HG03460 (cell line): ENCODE measurements at regions not wholly inside any gene's neighbourhood (a gene's known extent, or its start where the extent isn't known, plus 50 kb on each side); places are given as distances from the start of the nearest gene placed in this dataset.

Experiments used
- ATAC-seq: cut with Tn5 transposase; IDR thresholded peaks from one replicate; pipeline ENCODE4 v1.9.1; 2021; ENCODE audit not compliant: unreplicated experiment

DNA sequence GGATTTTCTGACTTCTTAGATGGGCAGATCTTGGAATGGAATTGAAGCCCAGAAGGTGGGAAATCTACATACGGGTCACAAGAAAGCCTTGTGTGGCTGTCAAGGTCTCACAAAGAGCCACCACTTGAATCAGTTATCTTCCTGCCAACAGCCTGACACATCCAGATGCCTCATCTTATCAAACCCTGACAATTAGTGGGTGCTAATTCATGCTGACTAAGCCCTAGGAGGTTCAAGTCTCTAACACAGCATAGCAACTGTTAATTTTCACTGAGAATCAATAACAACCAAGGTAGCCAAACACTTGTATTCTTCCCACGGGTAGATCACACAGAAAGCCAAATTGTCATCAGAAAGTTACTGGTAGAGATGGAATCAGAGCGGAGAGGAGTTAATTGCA, 222.2 kb downstream of the TMEM167A start:
- ATAC-seq = no peak

DNA sequence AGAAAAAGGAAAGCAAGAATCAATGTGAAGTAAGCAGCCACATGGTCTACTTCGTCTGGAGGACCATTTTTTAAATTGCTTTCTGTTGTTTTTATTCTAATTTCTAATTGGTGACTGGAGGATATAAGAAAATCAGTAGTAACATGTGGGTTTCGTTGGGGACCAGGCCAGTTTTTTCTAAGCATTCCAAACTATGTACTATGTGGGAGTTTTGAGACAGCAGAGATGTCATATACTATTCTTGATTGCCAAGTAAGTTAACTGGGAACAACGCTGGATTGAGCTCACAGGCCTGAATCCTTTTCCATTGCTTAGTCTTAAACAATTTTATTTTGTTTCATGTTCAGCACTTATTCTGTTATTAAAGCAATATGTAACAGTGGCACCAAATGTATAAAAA, 225.7 kb downstream of the TMEM167A start:
- no peak for ATAC-seq

DNA sequence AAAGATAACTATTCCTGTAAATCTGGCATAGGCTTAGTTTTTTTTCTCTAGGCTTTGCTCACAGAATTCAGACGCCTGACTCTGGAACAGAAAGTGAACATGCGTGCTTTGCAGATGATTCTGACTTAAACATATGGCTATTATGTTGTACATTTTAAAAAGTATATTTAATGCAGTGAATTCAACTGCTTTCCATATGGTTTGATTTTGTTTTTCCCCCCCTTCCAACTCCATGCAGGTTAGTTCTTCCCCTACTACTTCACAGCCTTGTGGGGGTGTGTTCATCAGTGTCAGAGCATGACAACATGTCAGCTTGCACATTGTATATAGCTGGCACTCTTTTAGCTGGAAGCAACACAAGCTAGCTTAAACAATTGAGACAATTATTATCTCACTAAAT, 226.8 kb downstream of the TMEM167A start:
- ATAC-seq = no peak

DNA sequence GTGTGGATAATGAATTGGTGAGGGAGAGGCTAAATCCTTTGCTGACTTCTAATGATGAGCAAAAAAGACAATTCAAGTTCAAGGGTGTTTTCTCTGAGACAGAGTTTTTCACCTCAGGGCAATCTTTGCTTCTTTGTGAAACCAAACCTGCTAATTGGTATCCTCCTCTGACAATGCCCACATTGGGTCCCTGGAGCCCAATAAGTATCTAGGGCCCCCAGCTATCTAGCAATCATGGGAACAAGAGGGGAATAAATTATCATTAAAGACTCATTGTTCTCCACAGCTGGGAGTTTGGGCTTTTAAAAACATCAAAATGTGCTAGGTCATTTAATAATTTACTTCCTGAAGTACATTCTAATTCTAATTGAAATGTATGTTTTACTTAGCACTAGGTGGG, 227.3 kb downstream of the TMEM167A start:
- no peak for ATAC-seq

DNA sequence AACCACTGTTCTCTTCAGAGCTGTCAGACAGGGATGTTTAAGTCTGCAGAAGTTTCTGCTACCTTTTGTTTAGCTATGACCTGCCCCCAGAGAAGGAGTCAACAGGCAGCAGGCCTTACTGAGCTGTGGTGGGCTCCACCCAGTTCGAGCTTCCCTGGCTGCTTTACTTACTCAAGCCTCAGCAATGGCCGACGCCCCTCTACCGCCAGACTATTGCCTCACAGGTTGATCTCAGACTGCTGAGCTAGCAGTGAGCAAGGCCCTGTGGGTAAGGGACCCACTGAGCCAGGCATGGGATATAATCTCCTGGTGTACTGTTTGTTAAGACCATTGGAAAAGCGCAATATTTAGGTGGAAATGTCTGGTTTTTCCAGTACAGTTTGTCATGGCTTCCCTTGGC, 229.6 kb downstream of the TMEM167A start:
- no peak for ATAC-seq

DNA sequence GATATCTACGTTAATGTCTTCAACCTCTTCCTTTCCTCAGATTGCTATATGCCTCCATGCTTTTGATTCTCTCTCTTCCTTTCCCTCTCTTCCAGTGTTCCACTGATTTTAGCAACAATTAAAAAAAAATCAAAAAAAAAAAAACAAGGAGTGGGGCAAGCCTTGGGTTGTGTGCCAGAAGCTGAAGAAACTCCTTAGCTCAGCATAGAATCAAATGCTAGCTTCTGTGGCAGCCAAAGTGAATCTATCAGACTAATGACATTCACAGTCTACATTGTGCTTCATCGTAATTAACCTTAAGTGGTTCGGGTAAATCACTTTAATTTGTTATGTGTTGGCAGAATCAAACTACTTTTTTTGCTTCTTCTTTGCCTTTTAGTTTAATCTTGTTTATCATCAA, 237.3 kb downstream of the TMEM167A start:
- no peak for ATAC-seq

DNA sequence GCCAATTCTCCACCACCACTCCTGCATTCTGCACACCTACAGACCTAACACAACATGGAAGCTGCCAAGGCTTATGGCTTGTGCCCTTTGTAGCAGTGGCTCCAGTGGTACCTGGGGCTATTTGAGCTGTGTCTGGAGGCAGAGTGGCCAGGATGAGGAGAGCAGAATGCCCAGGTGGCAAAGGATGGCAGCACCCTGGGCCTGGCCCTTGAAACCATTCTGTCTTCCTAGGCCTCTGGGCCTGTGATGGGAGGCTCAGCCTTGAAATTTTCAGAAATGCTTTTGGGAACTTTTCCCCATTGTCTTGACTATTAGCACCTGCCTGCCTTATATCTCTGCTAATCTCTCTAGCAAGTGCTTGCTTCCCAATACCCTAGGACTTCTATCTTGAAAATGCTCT, 241.7 kb downstream of the TMEM167A start:
- no peak for ATAC-seq

DNA sequence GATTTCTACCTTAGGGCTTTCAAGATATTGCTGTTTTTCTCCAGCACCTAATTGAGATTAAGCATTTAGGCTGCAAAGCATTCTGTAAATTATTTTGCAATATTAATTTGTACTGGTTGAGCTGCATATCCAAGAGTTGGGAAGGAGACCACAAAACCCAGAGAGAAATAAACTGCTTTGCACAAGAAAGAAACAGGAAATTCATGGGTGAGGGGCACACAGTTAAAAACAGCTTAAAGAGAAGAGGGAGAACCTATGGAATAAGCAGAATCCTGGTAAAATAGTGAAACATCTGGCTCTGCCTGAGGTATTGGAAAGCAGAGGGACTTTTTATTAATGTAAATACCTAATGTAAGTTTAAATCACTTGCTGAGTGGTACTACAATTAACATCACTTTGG, 243.0 kb downstream of the TMEM167A start:
- no peak for ATAC-seq

DNA sequence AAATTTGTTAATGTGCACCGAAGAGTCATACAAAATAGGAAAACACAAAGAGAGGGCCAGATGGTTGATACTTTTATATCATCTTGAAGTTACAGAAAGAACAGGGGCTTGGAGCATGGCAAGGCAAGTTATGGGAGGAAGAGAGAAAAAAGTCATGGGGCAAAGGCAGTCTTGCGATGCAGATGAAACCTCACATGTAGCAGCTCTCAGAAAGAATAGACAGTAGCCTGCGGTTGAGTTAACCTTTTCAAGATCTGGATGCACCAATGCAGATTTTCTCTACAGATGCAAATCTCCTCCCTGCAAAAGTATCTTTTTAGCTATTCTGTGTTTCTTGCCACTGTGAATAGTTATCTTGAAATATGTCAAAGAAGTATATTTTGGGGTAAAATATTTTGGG, 243.9 kb downstream of the TMEM167A start:
- ATAC-seq = no peak

DNA sequence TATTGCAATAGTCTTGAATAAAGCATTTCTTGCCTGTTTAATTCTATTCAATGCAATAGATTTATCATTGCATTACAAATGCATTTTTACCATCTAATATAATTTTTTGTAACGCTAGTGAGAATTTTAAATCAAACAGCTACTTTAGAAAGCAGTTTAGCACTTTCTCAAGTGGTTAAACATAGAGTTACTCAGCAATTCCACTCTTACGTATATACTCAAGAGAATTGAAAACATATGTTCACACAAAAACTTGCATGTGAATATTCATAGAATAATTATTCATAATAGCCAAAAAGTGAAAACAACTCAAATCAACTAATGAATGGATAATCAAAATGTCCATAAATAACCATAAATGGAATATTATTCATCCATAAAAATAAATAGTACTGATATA, 244.7 kb downstream of the TMEM167A start:
- ATAC-seq = no peak

DNA sequence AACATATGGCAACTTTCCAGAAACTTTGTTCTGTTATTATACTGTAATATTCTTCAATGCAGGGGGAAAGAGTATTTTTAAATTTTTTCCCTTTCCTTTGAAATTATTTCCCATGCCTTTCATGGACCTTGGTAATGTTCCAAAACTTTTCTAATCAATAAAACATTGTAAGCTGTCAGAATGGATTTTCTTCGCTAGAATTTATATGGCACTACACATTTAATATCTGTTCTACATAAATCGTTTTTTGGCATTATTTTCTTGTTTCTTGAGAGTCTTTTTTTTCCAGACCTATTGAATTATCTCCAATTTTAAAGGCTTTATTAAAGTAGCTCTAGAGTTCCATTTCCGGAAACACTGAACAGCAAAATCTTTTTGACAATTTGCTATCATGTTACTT, 249.0 kb downstream of the TMEM167A start:
- ATAC-seq = no peak

DNA sequence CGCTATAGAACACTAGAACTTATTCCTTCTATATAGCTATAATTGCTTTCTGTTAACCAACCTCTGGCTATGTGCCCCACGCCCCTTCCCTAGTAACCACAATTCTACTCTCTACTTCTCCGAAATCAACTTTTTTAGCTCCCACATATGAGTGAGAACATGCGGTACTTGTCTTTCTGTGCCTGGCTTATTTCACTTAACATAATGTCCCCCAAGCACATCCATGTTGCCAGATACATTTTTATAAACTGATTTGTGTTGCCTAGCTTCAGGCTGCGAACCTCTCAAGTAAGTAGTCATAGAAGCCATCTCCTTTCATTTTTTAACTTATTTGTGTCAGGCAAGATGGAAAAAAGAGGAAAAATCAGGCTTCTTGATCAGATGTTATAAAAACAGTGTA, 249.5 kb downstream of the TMEM167A start:
- ATAC-seq = no peak

DNA sequence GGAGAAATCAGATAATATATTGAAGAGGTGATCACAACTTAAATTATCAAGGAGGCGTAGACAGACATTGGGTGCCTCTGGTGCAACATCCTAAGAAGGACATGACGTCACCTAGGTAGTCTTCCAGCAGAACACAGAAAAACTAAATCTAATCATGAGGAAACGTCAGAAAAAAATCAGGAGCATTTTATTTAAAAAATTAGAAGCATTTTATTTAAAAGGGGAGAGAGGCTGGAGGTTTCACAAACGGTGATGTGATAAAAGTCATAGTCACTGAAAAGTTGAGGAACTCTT, 254.6 kb downstream of the TMEM167A start:
- no peak for ATAC-seq

DNA sequence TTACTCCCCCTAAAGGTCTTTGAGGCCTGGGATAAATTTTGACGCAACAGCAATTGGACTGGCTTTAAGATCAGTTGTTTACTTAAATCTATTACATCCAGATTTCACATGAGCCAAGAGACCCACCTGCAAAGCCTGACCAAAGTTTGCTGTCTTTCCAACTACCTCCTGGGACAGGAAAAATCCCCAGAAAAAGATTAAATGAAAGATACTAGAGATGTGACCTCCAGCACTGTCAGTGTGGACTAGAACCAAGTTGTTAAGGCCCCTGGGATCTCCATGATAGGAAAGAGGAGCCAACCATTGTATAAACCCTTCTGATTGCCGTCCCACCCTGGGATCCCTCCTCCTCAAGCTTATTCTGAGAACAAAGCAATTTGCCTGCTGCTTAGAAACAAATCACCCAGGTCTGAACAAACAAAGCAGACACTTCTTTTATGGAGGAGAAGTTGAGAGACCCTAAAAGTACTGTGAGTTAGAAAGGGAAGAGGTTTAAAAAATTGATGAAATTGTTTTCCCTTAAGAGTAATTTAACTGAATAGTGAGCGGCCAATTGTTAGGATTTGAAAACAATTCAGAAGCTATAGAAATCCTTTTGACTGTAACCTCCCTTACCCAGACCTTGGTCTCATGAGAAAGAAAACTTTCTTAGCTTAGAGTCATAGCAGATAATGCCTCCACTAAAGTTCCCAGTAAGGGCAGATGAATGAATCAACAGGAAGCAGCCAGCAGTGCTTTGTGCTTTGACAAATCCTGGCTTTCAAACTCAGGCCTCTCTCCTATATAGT, 255.2 kb downstream of the TMEM167A start:
- ATAC-seq = no peak

DNA sequence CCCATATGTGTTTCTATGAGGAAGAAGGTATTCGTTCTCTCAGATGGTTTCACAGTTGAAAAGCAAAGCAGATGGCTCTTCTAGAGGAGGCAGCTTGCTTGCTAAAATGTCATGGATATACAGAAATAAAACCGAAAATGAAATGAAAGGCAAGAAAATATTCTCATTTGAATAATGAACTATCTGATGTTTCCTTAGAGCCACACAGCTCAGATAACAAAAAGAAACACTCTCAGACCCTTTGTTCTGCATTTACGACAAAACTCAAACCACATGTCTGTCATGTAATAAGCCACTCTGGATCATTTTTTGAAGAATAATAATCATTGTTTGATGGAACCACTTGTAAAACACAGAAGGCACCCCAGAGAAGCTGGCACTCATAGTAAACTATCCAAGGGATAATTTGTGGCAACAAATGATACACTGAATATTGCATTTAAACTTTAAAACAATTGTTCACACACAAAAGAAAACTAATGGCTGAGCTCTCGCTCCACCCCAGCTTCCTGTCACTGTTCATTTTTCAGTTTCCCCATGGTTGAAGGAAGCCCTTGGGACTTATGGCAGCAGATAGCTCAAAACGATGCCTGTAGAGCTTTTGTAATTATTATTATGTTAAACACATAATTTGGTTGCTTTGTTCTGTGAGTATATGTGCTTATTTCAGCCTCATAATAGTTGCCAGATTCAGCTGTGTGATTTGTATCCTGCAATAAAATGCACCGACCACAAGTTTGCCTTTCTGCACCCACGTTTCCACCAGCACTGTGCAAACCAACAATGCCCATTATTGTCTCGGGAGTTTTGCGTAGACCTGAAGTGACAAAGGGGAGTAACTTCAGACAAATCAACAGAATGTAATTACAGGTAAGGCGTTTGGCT, 256.0 kb downstream of the TMEM167A start:
- peak; percentile 78 for ATAC-seq

DNA sequence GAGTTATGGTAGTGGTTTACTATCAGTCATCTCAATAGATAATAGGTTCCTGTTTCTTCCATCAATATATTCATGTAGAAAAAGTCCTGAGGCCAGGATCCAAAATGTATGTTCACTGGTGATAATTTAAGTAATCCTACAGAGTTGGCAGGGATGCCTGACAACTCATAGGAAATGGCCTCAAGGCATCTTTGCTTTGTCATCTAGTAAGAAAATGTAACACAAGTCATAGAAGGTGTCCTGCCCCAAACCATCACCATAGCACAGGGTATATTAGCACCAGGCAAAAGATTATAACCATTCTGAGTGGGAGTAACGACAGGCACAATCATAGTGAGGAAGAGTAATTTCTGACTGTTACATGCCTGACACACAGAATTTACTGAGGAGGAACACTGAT, 257.0 kb downstream of the TMEM167A start:
- no peak for ATAC-seq

DNA sequence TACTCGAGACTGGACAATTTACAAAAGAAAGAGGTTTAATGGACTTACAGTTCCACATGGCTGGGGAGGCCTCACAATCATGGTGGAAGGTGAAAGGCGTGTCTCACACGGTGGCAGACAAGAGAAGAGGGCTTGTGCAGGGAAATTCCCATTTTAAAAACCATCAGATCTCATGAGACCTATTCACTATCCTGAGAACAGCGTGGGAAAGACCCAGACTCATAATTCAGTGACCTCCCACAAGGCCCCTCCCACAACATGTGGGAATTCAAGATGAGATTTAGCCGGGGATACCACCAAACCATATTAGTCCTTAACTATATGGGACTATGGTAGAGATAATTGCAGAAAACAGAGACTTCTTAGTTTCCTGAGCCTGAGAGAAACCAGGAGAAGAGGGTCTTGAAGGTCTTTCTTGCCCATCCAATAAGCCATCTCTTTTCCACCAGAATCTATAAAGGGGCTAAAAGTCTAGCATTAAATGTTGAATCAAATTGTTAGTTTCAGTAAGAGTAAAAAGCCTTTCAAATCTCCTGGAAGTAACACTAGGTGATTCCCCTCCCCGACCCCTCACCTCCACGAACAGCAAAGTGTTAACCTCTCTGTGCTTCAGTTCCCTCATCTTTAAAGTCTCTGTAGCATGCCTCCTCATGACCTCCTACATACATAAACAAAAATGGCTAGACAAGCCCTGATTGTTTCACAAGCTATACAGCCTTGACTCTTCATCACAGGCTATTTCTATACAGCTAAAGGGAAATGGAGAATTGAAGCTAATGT, 259.1 kb downstream of the TMEM167A start:
- no peak for ATAC-seq

DNA sequence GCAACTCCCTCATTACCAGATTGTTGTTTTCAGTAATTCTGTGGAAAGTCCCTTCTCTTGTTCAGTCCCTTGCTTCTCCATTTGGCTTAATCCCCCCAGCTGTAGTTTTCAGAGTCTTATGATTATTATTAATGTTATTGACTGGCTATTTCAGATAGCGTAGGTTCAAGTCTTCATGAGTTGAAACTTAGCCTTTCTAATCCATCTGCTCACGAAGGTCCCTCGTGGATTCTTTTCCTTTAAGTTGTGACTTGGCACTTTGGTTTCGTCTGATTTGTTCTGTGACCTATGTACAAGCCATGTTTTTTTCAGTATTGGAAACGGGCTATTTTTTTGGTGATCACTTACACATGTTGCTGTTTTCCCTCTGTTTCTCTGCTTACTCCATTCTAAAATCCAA, 260.3 kb downstream of the TMEM167A start:
- no peak for ATAC-seq

DNA sequence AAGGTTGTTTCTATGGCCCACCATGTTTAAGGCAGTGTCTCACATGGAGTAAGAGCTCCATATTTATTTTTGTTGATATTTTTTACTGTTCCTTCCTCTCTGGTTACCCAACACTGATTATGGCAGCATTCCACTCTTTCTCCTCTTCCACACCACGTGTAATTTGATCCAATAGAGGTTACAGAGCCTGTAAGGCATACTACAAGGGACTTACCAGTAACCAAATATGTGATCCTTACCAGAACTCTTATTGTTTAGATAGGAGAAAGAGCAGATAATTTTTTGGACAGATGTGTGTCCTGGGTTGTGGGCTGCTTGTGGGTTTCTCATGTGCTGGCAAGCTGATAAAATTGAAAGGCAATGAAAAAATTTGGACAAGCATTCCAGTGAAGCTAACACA, 261.3 kb downstream of the TMEM167A start:
- ATAC-seq = no peak

DNA sequence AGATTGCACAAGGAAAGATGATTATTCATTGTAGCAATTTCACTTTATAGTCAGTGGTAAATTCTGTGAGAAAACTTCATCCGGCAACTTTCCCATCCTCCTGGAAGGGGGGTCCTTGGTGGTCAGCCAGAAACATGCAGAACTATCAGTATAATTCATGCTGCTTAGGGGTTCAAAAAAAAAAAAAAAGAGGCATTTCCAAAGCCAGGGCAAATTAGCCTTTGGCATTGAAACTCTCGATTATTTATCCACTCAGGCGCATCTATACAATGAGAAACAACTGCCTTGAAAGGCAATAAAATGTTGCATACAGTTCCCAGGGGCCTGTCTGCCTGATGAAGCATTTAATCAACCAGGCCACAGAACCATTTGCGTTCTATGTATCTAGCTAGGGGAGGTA, 263.3 kb downstream of the TMEM167A start:
- no peak for ATAC-seq

DNA sequence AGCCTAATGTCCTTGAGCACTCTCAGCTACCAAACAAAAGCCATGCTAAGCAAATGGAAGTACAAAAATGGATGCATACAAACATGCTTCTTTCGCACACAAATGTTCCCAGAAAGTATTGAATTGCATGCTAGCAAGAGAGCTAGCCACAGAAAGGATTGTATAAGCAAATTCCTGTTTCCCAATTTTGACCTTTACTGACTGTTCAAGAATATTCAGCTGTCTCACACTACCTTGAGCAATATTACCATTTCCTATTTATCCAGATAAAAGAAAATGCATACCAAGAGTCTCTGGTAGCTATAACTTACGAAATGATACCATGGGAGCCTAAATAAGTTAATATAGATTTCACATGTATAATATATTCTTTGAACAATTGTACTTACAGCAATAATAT, 264.6 kb downstream of the TMEM167A start:
- no peak for ATAC-seq

DNA sequence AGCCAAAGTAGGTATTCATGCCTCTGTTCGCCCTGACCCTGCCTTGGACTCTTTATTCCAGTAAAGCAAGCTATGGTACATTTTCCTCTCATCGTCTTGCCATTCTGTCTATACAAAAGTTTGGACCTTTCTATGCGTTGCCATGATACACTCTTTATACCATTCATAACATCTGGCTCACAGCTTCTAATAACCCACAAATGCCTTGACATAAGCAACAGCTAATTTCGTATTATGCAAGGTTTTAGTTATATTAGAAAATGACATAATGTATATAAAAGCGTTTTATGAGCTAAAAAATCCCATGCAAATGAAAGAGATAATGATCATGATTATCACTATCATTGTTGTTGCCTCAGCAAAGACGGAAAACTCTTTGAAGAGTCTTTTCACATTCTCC, 265.7 kb downstream of the TMEM167A start:
- ATAC-seq = no peak
